ENCODE measurements at regions not wholly inside any gene's neighbourhood (a gene's known extent, or its start where the extent isn't known, plus 50 kb on each side); places are given as distances from the start of the nearest gene placed in this dataset.

DNA sequence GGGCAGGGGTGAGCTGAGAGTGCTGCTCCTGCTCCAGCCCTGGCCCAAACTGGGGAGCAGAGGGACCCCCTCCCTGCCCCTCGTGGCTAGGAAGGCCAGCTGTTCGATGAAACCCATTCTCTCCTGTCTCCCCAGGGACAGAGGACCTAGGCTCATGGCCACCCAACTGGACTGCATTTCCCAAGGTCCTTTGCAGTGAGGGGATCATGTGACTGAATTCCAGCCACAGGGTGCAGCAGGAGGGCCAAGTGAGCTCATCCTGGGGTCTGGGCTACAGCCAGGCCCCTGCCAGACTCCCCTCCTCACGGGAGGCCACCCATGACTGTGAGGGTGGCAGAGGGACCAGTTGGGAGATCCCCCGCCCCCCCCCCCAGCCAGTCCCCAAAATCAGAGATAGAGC is 777.6 kb downstream of the TBC1D22A start:
- TF ChIP-seq, protein P1, sequence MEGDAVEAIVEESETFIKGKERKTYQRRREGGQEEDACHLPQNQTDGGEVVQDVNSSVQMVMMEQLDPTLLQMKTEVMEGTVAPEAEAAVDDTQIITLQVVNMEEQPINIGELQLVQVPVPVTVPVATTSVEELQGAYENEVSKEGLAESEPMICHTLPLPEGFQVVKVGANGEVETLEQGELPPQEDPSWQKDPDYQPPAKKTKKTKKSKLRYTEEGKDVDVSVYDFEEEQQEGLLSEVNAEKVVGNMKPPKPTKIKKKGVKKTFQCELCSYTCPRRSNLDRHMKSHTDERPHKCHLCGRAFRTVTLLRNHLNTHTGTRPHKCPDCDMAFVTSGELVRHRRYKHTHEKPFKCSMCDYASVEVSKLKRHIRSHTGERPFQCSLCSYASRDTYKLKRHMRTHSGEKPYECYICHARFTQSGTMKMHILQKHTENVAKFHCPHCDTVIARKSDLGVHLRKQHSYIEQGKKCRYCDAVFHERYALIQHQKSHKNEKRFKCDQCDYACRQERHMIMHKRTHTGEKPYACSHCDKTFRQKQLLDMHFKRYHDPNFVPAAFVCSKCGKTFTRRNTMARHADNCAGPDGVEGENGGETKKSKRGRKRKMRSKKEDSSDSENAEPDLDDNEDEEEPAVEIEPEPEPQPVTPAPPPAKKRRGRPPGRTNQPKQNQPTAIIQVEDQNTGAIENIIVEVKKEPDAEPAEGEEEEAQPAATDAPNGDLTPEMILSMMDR (IDR thresholded peaks at IDR 0.05; ENCODE audit: low read depth, low read length, poor library complexity, severe bottlenecking) = no peak
- no peak for TF ChIP-seq EZH2phosphoT487 (IDR thresholded peaks at IDR 0.05; ENCODE audit: borderline replicate concordance, low read length)
